HG03060 (cell line): ENCODE measurements at regions not wholly inside any gene's neighbourhood (a gene's known extent, or its start where the extent isn't known, plus 50 kb on each side); places are given as distances from the start of the nearest gene placed in this dataset.
A peak's percentile ranks its signal among the peaks of the same experiment; 100 is the strongest.

ENCODE experiments used
- ATAC-seq: cut with Tn5 transposase; IDR thresholded peaks from one replicate; pipeline ENCODE4 v1.9.1; 2021; ENCODE audit warnings: low read depth, moderate number of reproducible peaks; ENCODE audit not compliant: unreplicated experiment

DNA sequence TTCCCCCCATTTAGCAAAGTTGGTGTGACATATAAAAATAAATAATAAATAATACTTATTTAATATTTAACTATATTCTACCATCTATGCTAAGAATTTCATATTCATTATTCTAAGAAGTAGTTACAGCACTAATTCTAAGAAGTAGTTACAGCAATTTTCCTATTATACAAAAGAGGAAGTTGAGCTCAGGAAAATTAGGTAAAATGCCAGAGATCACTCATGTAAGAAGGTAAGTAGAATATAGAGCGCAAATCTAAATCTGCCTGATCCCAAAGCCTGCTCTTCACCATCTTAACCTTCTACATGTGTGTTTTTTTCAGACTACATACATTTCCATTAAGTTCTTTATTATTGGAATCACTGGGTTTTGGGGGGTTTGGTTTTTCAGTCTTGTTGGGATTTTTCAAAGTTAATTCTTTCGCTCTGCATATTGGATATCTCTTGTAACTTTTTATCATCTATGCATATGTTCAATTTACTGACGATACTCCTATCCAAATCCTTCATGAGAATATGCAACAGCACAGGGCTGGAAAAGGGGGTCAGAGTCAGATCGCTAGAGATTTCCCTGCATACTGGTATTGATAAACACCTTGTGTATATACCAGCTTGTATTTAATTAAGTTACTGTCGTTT is 852.1 kb downstream of the MAT2B start:
- no peak for ATAC-seq

GRCh38 chr5:164358531-164359259 is 853.3 kb downstream of the MAT2B start:
- peak; percentile 47 for ATAC-seq

- no peak for ATAC-seq
These were observed 854.1 kb downstream of the MAT2B start for GRCh38 chr5:164359260-164360255.

DNA sequence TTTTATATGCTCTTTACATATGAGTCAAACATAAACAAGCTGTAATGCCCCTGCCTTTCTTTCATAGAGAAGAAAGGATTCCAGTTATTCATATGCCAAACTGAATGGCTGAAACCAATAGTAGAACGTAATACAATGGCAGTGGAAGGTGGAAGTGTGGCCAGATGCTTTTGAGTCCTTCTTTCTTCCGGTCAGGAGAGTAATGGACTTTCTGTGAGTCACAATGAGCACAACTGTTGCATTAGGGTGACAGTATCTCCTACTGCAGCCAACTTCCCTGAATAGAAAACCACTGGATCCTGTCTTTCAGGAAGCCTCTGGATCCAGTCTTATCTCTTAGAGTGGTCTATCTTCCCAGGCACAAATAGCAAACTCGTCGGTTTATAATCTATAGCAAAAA is 855.2 kb downstream of the MAT2B start:
- no peak for ATAC-seq

DNA sequence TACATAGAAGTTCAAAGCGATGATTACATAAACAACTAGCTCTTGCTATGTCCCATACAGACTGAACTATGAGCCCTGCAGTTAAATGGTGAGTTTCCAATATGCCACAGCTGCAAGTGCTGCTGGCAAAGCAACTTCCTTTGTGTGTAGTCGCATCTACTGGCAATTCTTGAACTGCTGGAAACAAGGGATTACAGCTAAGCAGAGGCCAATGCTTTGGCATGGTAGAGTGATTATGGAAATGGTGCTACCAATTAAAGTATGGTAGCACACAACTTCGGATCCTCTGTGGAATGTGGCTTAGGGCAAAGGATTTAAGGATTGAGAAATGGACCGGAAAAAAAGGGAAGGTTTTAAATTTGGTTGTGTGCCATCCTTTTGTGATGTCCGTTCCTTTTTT is 856.6 kb downstream of the MAT2B start:
- ATAC-seq: no peak

GRCh38 chr5:164362835-164363234 is 857.4 kb downstream of the MAT2B start:
- no peak for ATAC-seq

- no peak for ATAC-seq
These were observed 859.1 kb downstream of the MAT2B start for GRCh38 chr5:164364237-164365208.

- no peak for ATAC-seq
These were observed 865.4 kb downstream of the MAT2B start for GRCh38 chr5:164370841-164371240.

DNA sequence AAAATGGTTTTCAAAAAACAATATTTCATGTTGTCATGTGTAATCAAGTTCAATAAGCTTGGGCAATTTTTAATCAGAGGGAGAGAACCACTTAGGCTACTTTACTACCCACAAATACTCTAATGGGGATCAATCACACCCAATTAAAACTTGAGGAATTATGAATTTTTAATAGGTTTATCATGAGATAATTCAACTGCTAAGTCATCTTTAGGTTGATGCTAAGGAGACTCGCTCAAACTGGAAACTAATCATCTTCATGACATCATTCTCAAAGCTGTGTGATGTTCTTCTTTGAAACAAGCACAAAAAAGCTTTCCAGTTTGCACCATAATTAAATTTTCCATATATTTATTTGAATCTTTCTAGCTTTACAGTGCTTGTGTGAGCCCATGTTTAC is 867.5 kb downstream of the MAT2B start:
- ATAC-seq: no peak

- ATAC-seq: no peak
These were observed 868.5 kb downstream of the MAT2B start for GRCh38 chr5:164373876-164374275.

DNA sequence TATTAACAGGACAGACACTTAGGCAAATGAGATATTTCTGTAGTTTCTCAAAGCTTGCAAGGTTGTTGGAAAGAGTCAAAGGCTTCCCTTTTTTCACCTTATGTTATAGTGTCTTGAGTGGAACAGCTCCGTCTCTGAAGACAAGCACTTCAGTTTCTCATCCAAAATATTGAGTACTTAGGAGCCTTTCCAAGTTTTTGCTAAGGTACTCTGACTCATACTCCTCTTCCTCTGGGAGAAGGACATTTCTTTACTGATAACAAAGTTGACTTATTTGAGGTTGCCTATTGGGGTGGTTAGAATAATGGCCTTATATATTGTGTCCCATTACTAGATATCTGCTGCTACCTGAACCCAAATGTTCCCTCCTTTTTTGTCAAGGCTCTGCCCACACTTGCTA is 869.6 kb downstream of the MAT2B start:
- no peak for ATAC-seq

DNA sequence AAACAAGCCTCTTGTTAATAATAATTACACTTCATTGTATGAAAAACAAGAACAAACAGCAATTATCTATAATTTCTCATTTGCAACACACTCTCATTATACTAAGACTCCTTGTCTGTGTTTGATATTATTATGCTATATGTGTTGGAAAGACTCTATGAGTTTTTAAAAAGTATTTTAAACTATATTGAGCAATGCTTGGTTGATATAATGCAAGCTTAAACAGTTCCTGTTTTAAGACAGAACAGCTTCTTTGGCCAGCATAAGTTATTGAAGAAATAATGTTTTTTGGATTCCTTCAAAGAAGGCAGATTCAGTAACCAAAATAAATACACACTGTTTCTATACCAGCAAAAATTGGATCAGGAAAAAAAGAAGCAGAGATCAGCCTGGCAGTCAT is 871.4 kb downstream of the MAT2B start:
- no peak for ATAC-seq

DNA sequence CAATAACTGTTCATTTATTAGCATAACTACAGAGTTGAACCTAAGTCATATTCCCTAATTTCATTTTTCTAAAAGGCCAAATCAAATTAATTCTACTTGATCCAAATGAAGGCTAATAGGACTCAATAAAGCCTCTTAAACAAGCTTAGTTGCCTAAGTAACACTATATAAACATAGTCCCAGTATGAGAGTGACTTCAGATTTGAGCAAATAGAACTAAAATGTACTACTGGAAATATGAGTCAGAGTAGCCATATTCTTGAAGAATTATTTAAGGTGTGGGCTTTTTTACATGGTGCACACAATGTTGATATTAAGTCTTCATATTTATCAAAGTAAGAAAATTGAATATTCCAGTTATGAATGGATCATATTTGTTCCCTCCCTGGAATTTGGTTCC is 872.3 kb downstream of the MAT2B start:
- no peak for ATAC-seq

DNA sequence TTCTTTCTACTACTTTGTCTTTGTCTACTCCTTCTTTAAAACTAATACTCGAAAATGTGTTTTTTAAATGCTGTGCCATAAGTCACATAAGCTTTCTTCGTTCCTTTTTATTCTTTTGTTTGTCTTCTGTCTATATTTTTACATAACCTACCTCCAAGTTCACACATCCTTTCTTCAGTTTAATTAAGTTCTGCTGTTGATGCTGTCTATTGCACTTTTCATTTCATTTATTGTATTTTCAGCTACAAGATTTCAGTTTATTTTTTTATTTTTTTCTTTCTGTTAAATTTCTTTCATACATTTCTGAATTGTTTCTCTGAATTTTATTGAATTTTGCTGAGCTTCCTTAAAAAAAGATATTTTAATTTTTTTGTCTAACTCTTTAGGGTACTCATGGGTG is 878.2 kb downstream of the MAT2B start:
- no peak for ATAC-seq

DNA sequence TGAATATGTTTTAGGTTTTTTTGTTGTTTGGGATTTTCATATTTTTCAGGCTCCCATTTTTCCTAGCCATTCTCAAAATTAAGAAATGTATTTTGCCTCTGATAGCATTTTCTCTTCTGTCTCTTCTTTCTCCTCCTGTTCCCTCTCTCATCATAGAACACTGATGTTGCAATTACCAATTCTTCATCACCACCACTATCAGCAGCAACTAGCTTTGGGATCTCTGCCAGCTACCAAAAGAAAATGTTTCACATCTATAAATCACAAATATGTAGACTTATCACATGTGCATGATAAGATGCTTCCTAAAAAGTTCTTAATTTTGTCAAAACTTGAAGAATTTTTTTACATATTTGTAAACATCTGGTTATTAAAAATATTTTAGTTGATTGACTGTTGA is 887.1 kb downstream of the MAT2B start:
- no peak for ATAC-seq

DNA sequence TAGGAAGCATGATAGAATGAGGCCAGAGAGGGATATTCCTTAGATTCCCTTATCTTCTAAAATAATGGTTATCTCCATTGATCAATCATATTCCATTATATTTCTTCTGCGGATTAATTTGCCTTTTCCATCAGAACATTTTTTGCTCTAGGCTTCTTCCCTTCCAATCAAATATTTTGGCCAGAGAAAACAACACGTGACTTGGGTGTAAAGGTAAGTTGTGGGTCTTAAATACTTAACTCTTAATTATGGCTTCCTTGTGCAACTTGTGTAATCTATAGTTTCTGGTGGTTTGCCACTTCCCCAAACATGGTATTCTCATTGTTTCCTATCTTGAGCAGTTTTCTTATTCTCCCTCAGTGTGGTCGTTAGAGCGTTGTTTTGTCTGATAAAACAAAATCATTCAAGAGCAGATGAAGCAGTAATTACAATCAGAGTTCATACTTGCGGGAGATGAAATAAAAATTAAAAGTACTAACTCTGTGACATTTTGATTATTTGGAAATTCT is 889.3 kb downstream of the MAT2B start:
- no peak for ATAC-seq

DNA sequence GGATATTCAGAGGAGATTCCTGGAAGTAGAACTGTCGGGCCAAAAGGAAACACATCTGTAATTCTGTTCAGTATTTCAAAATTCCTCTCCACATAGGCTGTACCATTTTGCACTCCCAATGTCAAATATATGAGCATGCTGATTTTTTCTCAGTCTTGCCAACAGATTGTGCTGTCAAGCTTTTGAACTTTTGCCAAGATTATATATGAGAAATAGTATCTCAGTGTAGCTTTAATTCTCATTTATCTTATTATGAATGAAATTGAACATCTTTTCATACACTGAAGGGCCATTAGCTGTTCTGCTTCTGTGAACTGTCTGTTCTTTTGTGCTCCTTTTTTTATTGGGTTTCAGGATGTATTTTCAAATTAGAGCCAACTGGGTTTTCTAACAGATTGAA is 907.1 kb downstream of the MAT2B start:
- no peak for ATAC-seq

DNA sequence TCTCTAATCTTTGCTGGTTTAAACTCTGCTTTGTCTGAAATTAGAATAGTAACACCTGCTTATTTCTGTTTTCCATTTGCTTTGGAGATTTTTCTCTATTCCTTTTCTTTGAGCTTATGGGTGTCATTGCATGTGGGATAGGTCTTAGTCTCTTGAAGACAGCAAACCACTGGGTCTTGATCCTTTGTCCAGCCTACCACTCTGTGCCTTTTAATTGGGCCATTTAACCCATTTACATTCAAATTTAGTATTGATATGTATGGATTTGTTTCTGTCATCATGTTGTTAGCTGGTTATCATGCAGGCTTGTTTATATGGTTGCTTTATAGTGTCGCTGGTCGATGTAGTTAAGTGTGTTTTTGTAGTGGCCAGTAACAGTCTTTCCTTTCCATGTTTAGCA is 914.7 kb downstream of the MAT2B start:
- no peak for ATAC-seq

- no peak for ATAC-seq
These were observed 917.0 kb downstream of the MAT2B start for GRCh38 chr5:164422400-164422799.
